K562 (cell line): ENCODE measurements at regions not wholly inside any gene's neighbourhood (a gene's known extent, or its start where the extent isn't known, plus 50 kb on each side); places are given as distances from the start of the nearest gene placed in this dataset.

ENCODE experiments used
- U2AF2 ChIP-seq: fragments of 200-400 bp; formaldehyde crosslinking; optimal IDR thresholded peaks from 2 replicates; pipeline ENCODE3; 2017; ENCODE audit warnings: low read depth, mild to moderate bottlenecking, low read length
- TF ChIP-seq, protein P1 (sequence below), 3 experiments: IDR thresholded peaks in 2 of 3; conservative IDR thresholded peaks in 1 of 3; 2 replicates each; pipeline ENCODE4 v1.5.1; 2011 to 2012; ENCODE audit warnings: low read length in 3 of 3, mild to moderate bottlenecking in 3 of 3, control low read depth in 2 of 3, improper control_type of control experiment in 1 of 3, inconsistent platforms in 1 of 3, low read depth in 1 of 3, mixed read lengths in 1 of 3, moderate library complexity in 1 of 3; ENCODE audit not compliant: insufficient read depth in 2 of 3
- TF ChIP-seq, protein P2 (sequence below): fragments of 450-650 bp; formaldehyde crosslinking; IDR thresholded peaks from 2 replicates; pipeline ENCODE4 v1.4.0; 2022; ENCODE audit warnings: missing genetic modification characterization

DNA sequence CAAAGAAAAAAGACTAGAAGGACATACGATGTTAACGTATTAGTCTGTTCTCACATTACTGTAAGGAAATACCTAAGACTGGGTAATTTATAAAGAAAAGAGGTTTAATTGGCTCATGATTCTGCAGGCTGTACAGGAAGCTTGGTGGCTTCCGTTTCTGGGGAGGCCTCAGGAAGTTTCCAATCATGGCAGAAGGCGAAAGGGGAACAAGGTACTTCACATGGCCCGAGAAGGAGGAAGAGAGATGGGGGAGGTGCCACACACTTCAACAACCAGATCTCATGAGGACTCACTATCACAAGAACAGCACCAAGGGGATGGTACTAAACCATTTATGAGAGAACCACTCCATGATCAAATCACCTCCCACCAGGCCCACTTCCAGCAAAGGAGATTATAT, 110.1 kb downstream of the CARTPT start:
- TF ChIP-seq, protein P1, sequence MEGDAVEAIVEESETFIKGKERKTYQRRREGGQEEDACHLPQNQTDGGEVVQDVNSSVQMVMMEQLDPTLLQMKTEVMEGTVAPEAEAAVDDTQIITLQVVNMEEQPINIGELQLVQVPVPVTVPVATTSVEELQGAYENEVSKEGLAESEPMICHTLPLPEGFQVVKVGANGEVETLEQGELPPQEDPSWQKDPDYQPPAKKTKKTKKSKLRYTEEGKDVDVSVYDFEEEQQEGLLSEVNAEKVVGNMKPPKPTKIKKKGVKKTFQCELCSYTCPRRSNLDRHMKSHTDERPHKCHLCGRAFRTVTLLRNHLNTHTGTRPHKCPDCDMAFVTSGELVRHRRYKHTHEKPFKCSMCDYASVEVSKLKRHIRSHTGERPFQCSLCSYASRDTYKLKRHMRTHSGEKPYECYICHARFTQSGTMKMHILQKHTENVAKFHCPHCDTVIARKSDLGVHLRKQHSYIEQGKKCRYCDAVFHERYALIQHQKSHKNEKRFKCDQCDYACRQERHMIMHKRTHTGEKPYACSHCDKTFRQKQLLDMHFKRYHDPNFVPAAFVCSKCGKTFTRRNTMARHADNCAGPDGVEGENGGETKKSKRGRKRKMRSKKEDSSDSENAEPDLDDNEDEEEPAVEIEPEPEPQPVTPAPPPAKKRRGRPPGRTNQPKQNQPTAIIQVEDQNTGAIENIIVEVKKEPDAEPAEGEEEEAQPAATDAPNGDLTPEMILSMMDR (IDR thresholded peaks at IDR 0.05 in 2 of 3, conservative IDR thresholded peaks at IDR 0.05 in 1 of 3; ENCODE audit: insufficient read depth in 2 of 3, low read depth in 1 of 3, low read length in 3 of 3) = no peak
- no peak for TF ChIP-seq U2AF2
- TF ChIP-seq, protein P2, sequence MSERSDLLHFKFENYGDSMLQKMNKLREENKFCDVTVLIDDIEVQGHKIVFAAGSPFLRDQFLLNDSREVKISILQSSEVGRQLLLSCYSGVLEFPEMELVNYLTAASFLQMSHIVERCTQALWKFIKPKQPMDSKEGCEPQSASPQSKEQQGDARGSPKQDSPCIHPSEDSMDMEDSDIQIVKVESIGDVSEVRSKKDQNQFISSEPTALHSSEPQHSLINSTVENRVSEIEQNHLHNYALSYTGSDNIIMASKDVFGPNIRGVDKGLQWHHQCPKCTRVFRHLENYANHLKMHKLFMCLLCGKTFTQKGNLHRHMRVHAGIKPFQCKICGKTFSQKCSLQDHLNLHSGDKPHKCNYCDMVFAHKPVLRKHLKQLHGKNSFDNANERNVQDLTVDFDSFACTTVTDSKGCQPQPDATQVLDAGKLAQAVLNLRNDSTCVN (CRISPR knock-in tag) = no peak
